ENCODE measurements at regions not wholly inside any gene's neighbourhood (a gene's known extent, or its start where the extent isn't known, plus 50 kb on each side); places are given as distances from the start of the nearest gene placed in this dataset.

DNA sequence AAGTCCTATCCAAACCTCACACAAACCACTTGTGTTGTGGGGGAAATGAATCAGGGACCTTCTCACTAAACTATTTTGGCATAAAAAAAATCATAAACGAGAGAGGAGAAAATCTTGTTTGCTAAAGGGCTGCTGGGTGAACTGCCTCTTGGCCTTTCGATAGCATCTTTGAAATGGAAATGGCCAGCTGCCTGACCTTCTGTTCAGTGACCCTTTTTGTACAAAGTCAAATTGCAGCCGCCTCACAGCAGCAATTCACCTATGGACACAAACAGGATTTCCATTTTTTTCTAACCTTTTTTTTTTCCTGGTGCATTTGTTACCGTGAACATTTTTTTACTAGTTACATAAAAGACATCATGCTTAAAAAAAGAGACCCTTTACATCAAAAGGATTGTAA lies 89.0 kb upstream of the ONECUT1 start:
- no peak for DNase-seq (ENCODE audit: low spot score)

DNA sequence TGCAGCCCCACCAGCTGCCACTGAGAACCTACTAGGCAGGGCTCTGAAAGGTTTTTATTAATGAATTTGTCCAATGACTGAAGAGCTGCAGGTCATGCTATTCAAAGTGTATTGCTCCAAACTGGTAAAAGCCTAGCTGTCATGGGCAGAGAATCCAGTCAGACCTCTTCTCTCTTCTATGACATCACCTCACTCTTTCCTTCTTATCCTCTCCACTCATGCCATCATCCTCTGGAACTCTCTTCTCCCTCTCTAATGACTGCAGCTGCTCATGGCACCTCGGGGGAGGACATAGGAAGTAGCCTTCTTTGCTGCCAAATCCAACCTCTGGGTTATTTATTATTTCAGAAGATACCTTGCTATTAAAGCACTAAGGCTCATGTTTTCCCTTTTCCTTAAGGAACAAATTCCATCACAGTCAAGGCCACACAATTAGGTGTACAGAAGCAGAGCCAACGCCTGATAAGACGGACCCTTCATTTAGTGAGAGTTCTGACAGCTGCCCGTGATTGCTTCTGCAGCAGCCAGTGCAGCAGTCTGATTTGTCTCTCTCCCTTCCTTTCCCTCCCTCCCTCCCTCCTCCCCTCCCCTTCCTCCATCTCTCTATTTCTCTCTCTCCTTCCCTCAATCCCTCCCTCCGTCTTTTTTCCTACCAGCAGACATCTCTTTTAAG lies 87.0 kb upstream of the ONECUT1 start:
- no peak for DNase-seq (ENCODE audit: low spot score)

- DNase-seq (ENCODE audit: low spot score) = no peak
Measured at GRCh38 chr15:52872036-52872818, 82.1 kb upstream of the ONECUT1 start.

DNA sequence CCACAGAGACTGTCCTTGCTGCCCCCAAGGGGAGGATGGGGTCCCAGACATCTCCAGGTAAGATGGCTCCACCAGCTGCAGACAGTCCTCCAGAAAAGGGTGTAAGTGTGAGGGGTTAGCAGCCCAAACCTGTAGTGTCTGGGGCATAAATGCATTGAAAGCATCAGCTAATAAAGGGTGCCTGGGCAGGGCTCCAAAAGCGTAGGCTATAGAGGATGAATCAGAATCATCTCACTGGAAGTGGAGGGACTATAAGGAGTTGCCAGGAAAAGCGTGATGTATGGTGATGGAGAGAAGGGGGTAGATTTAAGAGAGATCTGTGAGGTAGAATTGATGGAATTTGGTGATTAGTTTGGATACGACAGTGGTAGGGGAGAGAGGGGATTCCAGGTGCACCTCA lies 79.9 kb upstream of the ONECUT1 start:
- DNase-seq (ENCODE audit: low spot score) = no peak

DNA sequence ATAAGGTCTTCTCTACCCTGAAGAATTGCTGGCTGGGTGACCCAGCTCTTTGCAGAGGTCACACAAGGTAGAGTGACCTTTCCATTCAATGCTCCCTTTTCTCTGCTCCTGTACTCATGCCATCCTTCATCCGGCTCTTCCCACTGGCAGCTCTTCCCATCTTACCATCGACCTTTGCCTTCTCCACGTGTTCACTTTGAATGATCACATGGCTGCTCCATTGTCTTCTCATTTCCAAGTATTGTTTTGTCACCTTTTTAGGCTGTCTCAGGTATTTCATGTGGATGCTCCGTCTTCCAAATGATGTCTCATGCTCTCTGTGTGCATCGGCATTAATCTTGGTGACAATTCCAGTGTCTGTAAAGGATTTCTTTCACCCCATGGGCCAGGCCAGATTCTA lies 76.6 kb upstream of the ONECUT1 start:
- no peak for DNase-seq (ENCODE audit: low spot score)

DNA sequence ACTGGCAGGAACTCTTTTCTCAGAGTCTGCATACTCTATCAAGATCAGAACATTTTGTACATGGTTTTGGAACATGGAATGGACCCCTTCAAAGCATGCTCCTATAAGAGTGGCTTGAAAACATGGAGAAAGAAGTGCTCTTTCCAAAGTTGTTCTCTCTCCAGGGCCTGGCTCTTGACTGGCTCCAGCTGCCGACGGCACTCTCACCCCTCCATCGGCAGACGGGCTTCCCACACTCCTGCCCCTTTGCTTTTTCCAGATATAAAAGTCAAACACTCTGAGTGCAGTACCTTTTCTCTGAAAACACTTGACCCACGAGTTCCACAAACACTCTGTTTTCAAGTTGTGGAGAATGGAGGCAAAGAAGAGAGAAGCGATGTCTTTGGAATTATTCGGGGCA lies 72.5 kb upstream of the ONECUT1 start:
- no peak for DNase-seq (ENCODE audit: low spot score)

- DNase-seq (ENCODE audit: low spot score) = no peak
Measured at GRCh38 chr15:52858782-52859176, 68.6 kb upstream of the ONECUT1 start.

DNA sequence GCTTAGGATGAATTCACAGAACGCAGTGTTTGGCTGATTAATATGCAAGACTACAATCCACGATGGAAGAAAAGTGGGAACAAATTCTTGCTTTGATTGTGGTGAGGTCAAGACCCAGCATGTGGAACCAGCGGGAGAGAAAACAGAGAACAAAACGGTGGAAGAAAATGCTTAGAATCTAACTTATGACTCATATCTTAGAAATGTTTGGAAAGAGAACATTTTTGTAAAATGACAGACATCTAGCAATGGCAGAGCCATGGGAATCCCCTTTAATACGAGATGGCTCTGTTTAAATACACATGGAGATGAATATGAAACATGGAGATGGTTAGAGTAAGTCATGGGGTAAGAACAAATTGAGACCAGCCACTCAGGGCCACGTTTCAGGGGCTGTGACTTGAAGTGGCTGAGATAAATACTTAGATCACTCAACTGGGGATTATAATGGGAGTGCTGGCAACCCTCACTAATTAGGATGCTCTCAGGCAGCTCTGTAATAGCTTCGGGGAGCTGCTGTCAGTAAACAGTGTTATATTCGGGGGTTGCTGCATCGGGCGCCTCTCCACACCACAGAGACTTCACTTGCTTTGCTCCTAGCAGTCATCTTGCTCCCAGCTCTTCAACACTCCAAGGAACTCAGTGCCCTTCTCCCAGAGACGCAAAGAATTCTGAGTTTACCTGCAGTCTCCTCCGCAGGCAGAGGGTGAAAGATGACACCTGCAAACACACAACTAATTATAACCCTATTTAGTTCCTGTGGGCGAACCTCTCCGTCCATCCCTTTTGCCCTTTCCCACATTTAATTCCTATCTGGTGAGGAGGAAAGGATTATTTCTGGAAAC lies 68.0 kb upstream of the ONECUT1 start:
- DNase-seq (ENCODE audit: low spot score) = no peak

DNA sequence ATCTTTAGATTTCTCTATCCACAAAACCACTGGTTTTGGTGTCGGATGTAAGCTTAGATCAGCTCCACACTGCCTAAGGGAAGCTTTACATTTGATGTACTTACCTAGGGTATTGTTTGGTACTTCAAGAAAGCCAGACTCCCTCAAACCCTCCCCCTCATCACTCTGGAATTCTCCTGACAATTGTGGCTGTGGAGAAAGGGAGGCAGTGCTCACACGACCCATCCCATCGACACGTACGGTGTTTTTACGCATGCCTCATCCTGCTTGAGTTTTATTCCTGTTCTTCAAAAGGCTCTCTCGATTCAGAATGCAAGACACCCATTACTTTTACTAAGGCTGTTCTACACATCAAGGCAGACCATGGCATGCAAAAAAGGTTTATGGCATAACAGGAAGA lies 67.3 kb upstream of the ONECUT1 start:
- DNase-seq (ENCODE audit: low spot score) = no peak

DNA sequence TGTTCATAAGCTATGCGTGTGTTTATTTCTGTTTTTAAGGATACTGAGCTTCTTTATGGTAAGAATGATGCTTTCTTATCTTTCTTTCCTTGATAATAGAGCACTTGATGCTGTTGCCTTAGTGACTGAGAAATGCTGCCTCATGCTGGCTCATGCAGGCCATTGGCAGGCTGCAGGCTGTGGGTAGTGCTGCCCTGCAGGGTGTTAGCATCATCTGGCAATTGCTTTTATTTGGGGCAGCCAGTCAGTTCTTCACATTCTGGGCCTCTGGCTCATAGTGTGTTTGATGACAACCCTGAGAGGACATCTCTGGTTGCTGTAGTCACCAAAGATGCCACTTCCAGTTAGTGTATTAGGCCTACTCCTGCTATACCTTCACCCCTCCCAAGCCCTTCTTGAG lies 66.2 kb upstream of the ONECUT1 start:
- no peak for DNase-seq (ENCODE audit: low spot score)

DNA sequence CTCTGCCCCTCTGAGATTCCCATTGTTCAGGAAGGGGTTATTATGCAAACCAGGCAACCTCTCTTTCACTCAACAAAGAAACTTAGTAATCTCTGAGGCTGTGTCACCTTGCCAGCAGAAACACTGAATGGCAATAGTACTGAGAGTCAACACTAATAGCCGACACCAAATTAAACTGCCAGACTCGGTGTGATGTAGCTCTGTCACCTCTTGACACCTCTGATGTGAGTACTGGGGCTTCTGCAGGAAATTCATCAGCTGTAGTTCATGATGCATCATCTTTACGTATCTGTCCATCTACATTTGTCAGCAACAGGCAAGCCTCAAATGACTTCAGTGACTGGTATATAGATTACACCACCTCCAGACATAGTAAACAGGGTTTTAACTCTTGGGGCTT lies 65.0 kb upstream of the ONECUT1 start:
- DNase-seq (ENCODE audit: low spot score) = no peak

DNA sequence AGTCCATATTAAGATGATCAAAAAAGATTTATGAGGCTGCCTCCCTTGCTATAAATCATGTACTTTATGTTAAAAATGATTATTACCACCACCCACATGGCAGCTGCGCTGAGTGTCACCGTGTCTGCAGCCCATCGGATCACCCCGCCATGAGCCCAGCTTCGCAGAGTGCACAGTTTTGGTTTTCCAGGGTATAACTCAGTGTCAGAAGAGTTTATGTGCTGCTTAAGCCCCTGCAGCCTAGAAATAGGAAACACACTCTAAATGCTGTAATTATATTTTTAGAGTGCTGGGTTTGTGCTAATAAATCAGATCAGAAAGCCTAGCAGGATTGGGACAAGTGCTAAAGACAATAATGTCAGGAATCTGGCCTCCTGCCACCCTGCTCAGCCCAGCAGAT lies 54.7 kb upstream of the ONECUT1 start:
- DNase-seq (ENCODE audit: low spot score) = no peak
